DOHH2 (cell line): ENCODE measurements at regions not wholly inside any gene's neighbourhood (a gene's known extent, or its start where the extent isn't known, plus 50 kb on each side); places are given as distances from the start of the nearest gene placed in this dataset.

Source experiments
- CTCF ChIP-seq: fragments of 200-600 bp; sonication (generic); IDR thresholded peaks from one replicate; pipeline ENCODE4 v1.5.1; 2014; ENCODE audit warnings: antibody characterized with exemption, mild to moderate bottlenecking, low read depth, low read length; ENCODE audit not compliant: poor library complexity, severe bottlenecking
- EZH2phosphoT487 ChIP-seq: fragments of 200-600 bp; sonication (generic); IDR thresholded peaks from 2 replicates; pipeline ENCODE4 v1.6.1; 2017; ENCODE audit warnings: borderline replicate concordance, mild to moderate bottlenecking, antibody characterized with exemption, low read length, moderate library complexity, mixed read lengths

GRCh38 chr14:39988939-39989338, 556.7 kb upstream of the FBXO33 start:
- TF ChIP-seq CTCF (peak; percentile 61), EZH2phosphoT487 (no peak)
